H1 (cell line): ENCODE measurements at regions not wholly inside any gene's neighbourhood (a gene's known extent, or its start where the extent isn't known, plus 50 kb on each side); places are given as distances from the start of the nearest gene placed in this dataset.

Experiments
- CHD7 ChIP-seq: fragments of 300-600 bp; sonication (generic); IDR thresholded peaks from 2 replicates; pipeline ENCODE4 v1.7.1; 2012; ENCODE audit warnings: low read length, moderate library complexity, mild to moderate bottlenecking, inconsistent platforms; ENCODE audit not compliant: insufficient replicate concordance

DNA sequence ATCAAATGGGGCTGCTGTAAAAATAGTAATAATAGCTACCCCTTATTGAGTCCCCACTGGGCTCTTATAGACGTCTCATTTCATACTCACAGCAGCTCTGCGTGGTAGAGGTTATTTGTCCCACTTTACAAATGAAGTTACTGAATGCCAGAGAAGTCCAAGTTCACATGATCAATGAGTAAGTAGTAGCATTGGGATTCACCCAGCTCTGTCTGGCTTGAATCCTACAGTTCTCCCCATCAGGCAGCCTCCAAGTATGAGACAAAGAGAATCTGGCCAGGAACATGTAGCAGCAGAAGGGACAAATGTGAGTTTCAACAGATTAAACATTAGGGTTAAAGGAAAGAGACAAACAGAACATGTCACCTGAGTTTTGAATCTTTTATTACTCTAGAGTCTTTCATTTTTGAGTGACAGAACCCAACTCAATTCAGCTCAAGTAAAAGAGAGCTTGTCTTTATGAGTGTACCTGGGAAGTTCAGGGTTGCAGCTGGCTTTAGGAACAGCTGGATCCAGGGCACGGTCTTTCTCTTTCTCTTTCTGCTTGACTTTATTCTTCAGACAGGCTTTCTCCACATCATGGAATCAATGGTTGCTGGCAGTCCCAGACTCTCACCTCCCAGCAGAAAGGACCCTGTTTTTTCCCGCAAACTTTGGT lies 64.1 kb upstream of the JDP2 start (continued):
- TF ChIP-seq CHD7: no peak
